Fibroblast of villous mesenchyme (primary cell): ENCODE measurements at regions not wholly inside any gene's neighbourhood (a gene's known extent, or its start where the extent isn't known, plus 50 kb on each side); places are given as distances from the start of the nearest gene placed in this dataset.
"Not testable (repeated sequence)": the region's sequence is repeated elsewhere in the genome, so short reads cannot be mapped to it uniquely, and the experiment has no call there.

Experiments used
- DNase-seq: peaks from one replicate; pipeline ENCODE4 v3.0.0-alpha.2; 2010; ENCODE audit warnings: low read depth
- H3K4me3 ChIP-seq: 2 replicates; pipeline ENCODE4 v1.5.1; 2011; ENCODE audit warnings: low read depth, mild to moderate bottlenecking, low read length
- TF ChIP-seq, protein P1 (sequence below): IDR thresholded peaks from 2 replicates; pipeline ENCODE4 v1.5.1; 2012; ENCODE audit warnings: low read depth, mild to moderate bottlenecking, low read length; ENCODE audit not compliant: insufficient read depth

DNA sequence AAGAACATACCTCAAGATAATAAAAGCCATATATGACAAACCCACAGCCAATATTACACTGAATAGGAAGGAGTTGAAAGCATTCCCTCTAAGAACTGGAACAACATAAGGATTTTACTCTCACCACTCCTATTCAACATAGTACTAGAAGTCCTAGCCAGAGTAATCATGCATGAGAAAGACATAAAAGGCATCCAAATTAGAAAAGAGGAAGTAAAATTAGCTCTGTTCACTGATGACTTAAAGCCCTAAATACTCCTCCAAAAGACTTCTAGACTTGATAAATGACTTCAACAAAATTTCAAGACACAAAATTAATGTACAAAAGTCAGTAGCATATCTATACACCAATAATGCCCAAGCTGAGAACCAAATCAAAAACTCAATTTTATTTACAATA lies 235.7 kb downstream of the NKX6-1 start:
- no peak for DNase-seq
- TF ChIP-seq, protein P1, sequence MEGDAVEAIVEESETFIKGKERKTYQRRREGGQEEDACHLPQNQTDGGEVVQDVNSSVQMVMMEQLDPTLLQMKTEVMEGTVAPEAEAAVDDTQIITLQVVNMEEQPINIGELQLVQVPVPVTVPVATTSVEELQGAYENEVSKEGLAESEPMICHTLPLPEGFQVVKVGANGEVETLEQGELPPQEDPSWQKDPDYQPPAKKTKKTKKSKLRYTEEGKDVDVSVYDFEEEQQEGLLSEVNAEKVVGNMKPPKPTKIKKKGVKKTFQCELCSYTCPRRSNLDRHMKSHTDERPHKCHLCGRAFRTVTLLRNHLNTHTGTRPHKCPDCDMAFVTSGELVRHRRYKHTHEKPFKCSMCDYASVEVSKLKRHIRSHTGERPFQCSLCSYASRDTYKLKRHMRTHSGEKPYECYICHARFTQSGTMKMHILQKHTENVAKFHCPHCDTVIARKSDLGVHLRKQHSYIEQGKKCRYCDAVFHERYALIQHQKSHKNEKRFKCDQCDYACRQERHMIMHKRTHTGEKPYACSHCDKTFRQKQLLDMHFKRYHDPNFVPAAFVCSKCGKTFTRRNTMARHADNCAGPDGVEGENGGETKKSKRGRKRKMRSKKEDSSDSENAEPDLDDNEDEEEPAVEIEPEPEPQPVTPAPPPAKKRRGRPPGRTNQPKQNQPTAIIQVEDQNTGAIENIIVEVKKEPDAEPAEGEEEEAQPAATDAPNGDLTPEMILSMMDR = no peak
- no peak overlapping the region for H3K4me3 ChIP-seq

DNA sequence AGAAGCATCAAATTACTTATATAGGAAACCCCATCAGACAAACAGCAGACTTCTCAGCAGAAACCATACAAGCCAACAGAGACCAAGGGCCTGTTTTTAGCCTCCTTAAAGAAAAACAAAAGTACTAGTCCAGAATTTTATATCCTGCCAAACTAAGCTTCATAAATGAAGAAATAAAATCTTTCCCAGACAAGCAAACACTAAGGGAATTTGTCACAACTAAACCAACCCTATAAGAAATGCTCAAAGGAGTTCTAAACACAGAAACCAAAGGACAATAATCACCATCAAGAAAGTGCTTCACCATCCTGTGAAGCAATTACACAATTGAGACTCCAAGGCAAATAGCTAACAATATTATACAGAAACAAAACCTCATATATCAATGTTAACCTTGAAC lies 238.6 kb downstream of the NKX6-1 start:
- TF ChIP-seq, protein P1 = no peak
- H3K4me3 ChIP-seq = no peak overlapping the region
- DNase-seq = no peak

DNA sequence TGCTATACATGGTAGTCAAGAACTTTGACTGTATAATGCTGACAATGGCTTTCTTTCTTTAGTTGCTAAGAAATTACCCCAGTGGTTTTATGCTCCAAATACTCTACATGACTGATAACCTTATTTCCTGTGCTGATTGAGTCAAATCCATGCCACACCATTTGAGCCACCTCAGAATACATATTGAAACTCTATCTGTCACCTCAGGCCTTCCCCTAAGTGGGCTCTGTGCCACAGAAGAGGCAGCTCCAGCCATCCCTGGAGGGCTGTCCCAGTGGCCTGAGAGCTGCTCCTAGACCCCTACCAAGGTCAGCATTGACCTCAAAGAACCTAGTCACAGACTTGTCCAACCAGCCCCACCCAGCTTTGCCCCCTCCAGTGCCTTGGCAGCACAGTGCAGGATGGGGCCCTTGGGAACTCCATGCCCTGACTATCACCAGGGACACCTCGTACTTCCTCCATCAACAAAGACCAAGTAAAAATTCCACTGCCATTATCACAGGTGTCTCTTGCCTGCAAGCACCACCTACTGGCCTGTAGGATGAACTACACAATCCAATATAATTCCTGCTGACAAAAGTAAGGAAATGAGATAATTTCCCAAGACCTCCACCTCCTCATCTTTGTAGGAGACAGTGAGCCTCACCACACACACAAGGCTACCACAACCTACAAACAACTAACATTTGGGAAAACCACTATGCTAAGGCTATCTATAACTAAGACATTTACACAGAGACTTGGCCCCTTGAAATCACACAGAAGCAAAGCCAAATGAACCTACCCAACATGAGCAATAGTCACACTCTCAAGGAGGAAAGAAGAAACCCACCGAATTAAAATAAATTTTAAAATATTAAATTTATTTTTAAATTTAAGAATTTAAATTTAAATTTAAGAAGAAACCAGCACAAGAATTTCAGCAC lies 239.9 kb downstream of the NKX6-1 start:
- TF ChIP-seq, protein P1 = peak; percentile 70
- DNase-seq = peak; percentile 20
- H3K4me3 ChIP-seq = no peak overlapping the region

DNA sequence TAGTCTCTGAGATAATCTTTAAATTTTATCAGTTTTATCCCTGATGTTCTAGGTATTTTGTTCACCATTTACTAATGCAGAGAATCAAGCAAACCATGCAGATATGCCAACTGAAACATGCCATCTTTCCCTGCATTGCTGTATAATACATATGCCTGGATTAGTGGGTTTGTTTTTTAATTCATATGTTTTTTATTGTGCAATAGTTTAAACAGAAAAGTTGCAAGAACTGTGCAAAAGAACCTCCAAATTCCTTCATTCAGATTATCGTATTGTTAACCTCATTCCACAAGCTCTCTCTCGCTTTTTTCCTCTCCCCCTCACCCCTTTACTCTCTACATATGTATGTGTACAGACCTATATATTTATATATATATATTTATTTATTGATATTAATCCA lies 244.6 kb downstream of the NKX6-1 start:
- TF ChIP-seq, protein P1 = no peak
- no peak for DNase-seq
- no peak overlapping the region for H3K4me3 ChIP-seq

DNA sequence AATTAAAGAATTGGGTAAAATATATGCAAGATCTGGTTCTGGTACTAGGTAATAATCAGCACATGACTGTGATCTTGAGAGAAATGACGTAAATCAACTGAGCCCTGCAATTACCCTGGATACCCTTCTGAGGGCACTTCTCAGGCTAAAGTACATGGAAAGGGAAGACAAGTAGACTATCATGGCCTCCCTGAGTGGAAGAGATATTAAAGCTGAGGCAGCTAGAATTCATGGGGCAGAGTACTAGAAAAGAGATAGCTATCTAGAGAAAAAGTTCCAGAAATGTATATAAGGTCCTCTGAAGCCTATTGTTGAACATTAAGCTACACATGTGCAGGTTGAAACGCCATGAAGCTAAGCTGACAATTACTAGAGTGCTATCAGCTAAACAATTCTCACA lies 249.6 kb downstream of the NKX6-1 start:
- H3K4me3 ChIP-seq = no peak overlapping the region
- DNase-seq = no peak
- TF ChIP-seq, protein P1 = no peak

DNA sequence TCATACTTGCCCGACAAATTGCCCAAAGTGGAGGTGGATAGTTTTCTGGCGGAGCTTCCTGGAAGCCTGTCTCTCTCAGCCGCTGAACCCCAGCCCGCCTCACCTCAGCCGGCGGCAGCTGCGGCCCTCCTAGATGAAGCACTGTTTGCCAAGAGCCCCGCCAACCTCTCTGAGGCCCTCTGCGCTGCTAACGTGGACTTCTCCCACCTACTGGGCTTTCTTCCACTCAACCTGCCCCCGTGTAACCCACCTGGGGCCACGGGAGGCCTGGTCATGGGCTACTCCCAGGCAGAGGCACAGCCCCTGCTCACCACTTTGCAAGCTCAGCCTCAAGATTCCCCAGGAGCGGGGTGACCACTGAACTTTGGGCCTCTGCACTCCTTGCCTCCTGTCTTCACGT lies 254.1 kb downstream of the NKX6-1 start:
- DNase-seq, H3K4me3 ChIP-seq: not testable (repeated sequence)

DNA sequence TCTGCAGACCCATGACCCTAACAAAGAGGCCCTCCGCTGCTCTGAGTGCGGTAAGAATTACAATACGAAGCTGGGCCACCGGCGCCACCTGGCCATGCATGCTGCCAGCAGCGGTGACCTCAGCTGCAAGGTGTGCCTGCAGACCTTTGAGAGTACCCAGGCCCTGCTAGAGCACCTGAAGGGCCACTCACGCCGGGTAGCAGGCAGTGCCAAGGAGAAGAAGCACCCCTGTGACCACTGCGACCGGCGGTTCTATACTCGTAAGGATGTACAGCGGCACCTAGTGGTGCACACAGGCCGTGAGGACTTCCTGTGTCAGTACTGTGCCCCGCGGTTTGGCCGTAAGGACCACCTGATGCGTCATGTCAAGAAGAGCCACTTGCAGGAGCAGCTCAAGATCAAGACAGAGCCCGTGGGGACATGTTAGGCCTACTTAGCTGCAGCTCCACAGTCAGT lies 254.7 kb downstream of the NKX6-1 start:
- not testable (repeated sequence) for DNase-seq, H3K4me3 ChIP-seq
- TF ChIP-seq, protein P1 = peak; percentile 7
